HG02571 (cell line): ENCODE measurements at regions not wholly inside any gene's neighbourhood (a gene's known extent, or its start where the extent isn't known, plus 50 kb on each side); places are given as distances from the start of the nearest gene placed in this dataset.
"Not testable (repeated sequence)": the region's sequence is repeated elsewhere in the genome, so short reads cannot be mapped to it uniquely, and the experiment has no call there.

Experiments
- ATAC-seq: cut with Tn5 transposase; IDR thresholded peaks from one replicate; pipeline ENCODE4 v1.9.1; 2021; ENCODE audit warnings: mild to moderate bottlenecking, moderate library complexity; ENCODE audit not compliant: unreplicated experiment

- ATAC-seq: not testable (repeated sequence)
Observed at GRCh38 chr4:30124621-30125020, 595.5 kb upstream of the PCDH7 start.

GRCh38 chr4:30125868-30126267 is 594.3 kb upstream of the PCDH7 start:
- no peak for ATAC-seq

- ATAC-seq: no peak
Observed at GRCh38 chr4:30126351-30126750, 593.8 kb upstream of the PCDH7 start.

GRCh38 chr4:30148828-30149227 is 571.3 kb upstream of the PCDH7 start:
- not testable (repeated sequence) for ATAC-seq

DNA sequence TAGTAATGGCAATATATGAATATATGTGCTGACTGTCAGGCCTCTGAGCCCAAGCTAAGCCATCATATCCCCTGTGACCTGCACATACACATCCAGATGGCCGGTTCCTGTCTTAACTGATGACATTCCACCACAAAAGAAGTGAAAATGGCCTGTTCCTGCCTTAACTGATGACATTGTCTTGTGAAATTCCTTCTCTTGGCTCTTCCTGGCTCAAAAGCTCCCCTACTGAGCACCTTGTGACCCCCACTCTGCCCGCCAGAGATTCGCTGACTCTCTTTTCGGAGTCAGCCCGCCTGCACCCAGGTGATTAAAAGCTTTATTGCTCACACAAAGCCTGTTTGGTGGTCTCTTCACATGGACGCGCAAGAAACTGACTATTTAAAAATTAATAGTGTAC is 570.6 kb upstream of the PCDH7 start:
- not testable (repeated sequence) for ATAC-seq

DNA sequence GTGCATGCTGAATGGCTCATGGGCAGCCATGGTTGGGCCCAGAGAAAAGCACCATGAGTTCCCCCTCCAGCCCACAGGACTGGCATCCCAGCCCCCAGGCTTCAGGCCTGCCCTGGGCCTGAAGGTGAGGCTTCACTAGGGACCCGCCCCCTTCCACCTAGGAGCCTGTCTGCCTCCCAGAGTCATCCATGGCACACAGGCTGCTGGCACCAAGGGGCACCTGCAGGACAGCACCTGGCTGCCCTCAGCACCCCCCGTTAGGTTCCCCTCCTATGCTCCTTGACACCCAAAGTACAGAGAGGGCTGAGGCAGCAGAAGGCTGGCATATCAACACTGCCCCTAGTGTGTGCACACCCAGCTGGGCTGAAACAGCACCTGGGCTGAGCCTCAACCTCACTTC is 566.7 kb upstream of the PCDH7 start:
- no peak for ATAC-seq

- no peak for ATAC-seq
Observed at GRCh38 chr4:30160140-30160539, 560.0 kb upstream of the PCDH7 start.

- ATAC-seq: no peak
Observed at GRCh38 chr4:30172416-30172815, 547.8 kb upstream of the PCDH7 start.

DNA sequence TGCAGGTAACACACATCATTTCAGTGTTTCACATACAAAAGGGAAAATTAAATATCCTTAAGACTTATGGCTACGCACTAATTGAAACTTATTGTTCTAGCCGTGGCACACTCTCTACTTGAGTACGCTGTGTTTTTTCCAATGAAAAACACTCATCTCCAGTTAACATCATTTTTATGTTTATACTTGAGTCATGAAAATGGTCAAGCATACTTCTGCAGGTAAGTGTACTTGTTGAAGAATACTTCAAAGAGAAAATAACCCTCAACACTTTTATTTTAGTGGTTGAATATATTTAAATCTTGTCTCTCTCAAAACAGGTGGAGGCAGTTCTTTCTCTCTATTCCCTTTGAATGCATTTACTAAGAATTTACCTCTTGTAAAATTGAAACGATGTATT is 538.7 kb upstream of the PCDH7 start:
- no peak for ATAC-seq

GRCh38 chr4:30181918-30182317 is 538.3 kb upstream of the PCDH7 start:
- ATAC-seq: no peak

DNA sequence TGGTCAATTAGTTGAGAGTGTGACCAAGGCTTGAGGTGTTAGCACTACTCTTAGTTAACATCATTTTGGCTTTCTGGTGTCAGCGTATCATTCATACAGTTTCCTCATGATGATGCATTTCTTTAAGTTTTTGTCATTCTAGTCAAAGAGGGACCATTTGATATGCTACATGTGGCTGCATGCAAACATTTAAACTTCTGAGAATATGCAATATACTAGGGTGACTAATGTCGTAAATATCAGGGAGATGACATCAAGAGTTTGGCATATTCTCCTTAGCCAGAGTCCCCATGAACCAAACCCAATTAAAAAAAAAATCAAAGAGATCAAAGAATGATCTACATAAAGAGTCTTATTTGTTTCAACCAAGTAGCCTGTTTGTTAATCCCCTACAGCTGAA is 537.4 kb upstream of the PCDH7 start:
- no peak for ATAC-seq

GRCh38 chr4:30191902-30192301 is 528.3 kb upstream of the PCDH7 start:
- no peak for ATAC-seq

DNA sequence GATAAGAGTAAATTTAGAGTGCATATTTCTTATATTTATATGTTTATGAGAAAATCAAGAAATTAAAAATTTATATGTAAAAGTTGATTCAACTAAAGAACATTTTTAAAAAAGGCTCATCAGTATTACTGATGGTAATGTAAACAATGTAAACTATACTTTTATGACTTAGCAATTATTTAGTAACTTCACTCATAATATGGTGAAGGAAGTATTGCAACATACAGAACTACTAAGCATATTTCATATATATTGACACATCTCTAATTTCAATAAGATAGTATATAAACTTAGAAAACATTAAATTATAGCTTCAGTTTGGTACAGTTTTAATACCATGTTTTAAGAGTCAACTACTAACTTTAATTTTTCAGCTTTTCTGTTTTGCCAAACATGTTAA is 512.8 kb upstream of the PCDH7 start:
- no peak for ATAC-seq

DNA sequence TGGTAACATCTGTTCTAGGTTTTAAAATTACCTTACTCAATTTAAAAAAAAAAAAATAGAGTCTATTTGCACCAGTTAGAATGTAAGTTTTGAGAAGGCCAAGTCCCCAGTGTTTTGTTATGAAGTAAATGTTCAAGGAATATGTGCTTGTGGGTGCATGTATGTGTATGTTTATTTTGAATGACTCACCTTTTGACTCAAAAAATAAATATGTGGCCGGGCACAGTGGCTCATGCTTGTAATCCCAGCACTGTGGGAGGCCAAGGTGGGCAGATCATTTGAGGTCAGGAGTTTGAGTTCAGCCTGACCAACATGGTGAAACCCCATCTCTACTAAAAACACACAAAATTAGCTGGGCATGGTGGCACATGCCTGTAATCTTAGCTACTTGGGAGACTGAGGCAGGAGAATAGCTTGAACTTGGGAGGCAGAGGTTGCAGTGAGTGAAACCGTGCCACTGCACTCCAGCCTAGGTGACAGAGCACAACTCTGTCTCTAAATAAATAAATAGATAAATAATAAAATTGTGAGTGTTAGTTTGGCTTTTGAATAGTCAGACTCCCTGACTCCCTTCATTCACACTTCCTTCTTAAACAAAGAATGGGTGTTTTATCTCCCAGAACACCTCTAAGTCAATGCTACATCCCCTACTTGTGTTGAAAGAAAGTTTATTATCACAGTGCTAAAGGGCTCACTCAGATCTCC is 511.3 kb upstream of the PCDH7 start:
- no peak for ATAC-seq

- ATAC-seq: not testable (repeated sequence)
Observed at GRCh38 chr4:30215973-30216372, 504.2 kb upstream of the PCDH7 start.

DNA sequence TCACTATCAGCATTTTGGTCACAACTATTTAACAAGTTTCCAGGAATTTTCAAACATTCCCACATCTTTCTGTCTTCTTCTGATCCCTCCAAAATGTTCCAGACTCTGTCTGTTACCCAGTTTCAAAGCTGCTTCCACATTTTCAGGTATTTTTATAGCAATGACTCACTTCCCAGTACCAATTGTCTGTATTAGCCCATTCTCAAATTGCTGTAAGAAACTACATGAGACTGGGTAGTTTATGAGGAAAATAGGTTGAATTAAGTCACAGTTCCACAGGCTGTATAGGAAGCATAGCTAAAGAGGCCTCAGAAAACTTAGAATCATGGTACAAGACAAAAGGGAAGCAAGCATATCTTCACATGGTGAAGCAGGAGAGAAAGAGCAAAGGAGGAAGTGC is 475.0 kb upstream of the PCDH7 start:
- no peak for ATAC-seq

DNA sequence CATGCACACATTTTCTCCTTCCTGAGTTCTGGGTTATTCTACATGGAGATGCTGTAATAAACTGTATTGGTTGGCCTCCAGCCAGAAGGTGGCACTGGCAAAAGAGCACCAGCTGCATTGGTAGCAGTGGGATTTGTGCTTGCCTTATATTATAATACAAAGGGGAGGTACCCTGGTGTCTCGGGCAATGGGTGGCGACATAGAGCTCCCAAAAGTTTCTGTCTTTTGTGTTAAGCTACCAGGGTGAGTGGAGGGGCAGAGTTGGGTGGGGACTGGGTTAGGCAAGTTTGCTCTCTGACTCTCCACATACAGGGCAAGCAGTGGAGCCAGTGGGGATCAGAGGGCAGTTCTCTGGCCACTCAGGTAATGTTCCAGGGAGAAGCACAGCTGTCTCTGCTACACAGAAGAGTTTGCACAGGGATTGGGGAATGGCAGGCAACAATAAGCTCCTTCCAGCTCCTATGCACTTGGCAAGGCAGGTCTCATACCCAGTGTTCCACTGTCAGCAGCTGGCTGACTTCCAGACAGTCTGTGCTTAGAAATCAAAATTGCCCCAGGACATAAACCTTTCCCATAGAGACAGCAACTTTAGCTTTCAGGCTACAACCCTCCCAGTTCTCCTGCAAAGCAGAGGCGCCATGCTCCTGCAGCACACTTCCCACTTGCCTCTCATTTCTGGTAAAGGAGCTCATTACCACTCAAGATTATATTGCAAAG is 463.9 kb upstream of the PCDH7 start:
- no peak for ATAC-seq

DNA sequence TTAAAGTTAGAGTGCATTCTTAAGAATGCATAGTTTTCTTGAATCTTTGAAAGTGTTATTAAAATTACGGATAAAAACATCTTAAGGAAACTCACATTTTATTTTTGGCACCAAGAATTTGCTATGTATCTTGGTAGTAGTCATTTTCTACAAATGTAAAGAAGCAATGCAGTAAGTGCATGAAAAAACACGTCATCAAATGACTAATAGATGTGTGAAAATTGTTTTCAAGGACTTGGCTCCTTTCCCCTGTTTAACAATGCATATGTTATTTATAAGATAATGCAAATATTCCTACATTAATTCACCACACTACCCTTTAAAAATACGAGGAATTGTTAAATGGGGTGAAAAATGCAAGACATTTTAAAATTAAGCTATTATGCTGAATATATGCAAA is 461.2 kb upstream of the PCDH7 start:
- ATAC-seq: no peak

DNA sequence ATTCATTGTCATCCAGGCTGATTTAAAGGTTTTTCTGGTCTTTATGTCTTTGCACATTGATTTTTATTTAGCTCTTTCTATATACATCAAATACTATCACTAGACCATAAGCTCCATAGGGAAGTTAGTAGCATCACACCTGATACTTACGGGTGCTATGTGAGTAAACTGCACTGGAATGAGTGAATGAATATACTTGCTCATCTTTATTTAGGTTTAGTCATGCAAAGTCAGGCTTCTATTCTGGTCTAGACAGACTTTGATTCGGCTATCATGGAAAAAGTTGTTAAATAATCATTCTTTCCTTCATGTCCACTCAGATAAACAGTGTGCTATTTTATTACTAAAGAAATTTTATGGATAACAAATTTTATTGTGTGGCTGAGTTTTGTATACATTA is 457.8 kb upstream of the PCDH7 start:
- ATAC-seq: no peak

DNA sequence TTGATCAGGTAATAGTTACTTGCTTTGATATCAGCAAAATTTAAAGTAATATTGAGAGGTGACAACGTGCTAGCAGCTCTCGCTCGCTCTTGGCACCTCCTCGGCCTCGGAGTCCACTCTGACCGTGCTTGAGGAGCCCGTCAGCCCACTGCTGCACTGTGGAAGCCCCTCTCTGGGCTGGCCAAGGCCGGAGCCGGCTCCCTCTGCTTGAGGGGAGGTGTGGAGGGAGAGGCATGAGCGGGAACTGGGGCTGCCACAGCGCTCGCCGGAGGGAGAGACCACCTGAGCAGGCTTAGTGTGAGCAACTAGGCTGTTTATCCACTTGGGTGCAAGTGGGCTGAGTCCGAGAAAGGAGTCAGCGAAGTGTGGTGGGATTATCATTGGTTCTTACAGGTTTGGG is 455.7 kb upstream of the PCDH7 start:
- no peak for ATAC-seq

DNA sequence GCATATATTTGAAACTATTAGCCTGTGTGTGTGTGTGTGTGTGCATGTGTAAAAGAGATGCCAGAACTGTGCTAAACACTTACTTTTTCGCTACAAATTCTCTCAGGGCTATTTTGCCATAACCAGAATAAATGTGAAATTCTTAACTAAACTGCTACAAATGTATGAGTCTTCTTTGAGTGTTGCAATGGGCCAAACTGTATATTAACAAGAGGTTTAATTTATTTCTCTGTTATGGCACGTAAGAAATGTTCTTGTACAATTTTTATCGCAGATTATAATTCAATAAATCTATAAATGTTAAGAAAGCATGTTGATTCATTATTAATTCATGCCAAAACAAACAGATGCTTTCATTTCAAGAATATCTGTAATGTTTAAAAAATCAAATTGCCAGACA is 454.5 kb upstream of the PCDH7 start:
- no peak for ATAC-seq

DNA sequence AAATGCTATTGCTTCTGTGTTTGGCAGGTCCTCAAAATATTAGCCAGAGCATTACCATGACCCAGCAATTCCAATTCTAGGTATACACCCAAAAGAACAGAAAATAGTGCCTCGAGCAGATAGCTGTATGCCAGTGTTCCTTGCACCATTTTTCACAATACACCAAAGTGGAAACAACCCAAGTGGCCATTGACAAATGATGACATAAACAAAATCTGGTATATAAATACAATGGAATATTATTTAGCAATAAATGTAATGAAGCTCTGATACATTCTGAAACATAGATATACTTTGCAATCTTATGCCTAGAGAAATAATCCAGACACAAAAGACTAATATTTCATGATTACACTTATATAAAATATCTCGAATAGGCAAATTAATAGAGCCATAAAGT is 451.8 kb upstream of the PCDH7 start:
- ATAC-seq: no peak

GRCh38 chr4:30269850-30270249 is 450.3 kb upstream of the PCDH7 start:
- no peak for ATAC-seq
